ENCODE measurements at regions not wholly inside any gene's neighbourhood (a gene's known extent, or its start where the extent isn't known, plus 50 kb on each side); places are given as distances from the start of the nearest gene placed in this dataset.
A peak's percentile ranks its signal among the peaks of the same experiment; 100 is the strongest.
"Not testable (repeated sequence)": the region's sequence is repeated elsewhere in the genome, so short reads cannot be mapped to it uniquely, and the experiment has no call there.

- intact Hi-C loops (cut with micrococcal nuclease); ATAC-seq; DNase-seq: not testable (repeated sequence)
Observed at GRCh38 chr2:230637486-230637885, 75.2 kb upstream of the CAB39 start.

DNA sequence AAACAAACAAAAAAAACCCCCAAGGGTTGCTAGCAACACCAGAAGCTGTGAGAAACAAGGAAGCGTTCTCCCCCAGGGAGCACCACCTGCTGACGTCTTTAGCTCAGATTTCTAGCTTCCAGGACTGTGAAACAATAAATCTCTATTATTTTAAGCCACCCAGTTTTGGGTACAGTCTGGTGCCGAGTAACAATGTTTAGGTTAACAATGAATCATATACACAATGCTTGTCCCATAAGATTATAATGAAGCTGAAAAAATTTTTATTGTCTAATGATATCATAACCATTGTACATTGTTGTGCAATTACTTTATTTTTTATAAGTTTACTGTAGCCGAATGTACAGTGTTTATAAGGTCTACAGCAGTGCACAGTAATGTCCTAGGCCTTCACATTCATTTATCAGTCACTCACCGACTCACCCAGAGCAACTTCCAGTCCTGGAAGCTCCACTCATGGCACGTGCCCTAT lies 72.1 kb upstream of the CAB39 start:
- no peak for DNase-seq
- ATAC-seq, result no peak
- intact Hi-C loops (cut with micrococcal nuclease), result no loop called here

DNA sequence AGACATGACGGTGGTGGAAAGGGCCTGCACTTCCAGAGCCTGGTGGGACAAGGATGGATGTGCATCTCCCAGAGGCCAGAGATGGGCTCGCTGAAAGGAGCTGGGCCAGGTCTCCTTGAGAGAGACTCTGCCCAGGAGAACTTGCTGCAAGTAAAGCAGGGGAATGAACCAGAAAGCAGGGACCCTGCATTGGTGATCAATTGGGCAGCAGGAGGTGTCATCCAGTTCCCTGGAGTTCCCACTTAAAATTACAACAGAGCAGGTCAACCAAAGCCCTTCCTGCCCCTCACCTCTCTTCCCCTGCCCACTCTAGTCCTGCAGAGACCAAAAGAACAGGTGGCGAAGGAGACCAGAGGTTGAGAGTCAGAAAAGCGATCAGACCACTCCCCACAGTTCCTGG lies 69.7 kb upstream of the CAB39 start:
- no peak for ATAC-seq
- intact Hi-C loops (cut with micrococcal nuclease), result no loop called here
- no peak for DNase-seq

- ATAC-seq (peak; percentile 82), DNase-seq (no peak)
- intact Hi-C loops (cut with micrococcal nuclease), result no loop called here
Observed at GRCh38 chr2:230643576-230644291, 68.9 kb upstream of the CAB39 start.

- intact Hi-C loops (cut with micrococcal nuclease), result no loop called here
- no peak for DNase-seq
- ATAC-seq, result no peak
Observed at GRCh38 chr2:230644356-230644935, 68.2 kb upstream of the CAB39 start.

GRCh38 chr2:230648356-230648755 lies 64.3 kb upstream of the CAB39 start:
- intact Hi-C loops (cut with micrococcal nuclease), result no loop called here
- DNase-seq, result no peak
- ATAC-seq, result no peak

DNA sequence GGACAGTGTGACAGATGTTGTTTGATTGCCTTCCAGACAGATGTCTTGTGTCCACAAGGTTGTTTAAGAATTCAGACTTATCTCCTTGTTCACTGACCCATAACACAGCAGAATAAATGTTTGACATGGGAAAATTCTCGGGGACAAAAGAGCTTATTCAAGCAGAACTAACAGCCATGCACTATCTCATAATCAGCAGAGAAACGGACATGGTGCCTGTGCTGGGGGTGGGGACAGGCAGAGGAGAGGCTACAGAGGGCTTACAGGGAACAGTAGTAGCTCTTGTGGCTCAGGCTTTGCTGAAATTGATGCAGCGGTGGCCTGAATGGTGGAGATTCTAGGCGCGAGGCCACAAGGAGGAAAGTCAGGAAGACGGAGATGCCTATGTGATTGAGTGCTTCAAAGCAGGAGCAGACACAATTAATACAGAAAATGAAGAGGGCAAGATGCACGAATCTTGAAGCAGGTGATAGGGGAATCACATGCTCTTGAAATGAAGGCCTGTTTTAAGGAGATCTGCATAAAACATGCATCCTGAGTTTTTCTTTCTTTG lies 62.0 kb upstream of the CAB39 start:
- DNase-seq, result no peak
- ATAC-seq, result no peak
- intact Hi-C loops (cut with micrococcal nuclease), result no loop called here

GRCh38 chr2:230654057-230654456 lies 58.6 kb upstream of the CAB39 start:
- DNase-seq, result no peak
- ATAC-seq, result no peak
- intact Hi-C loops (cut with micrococcal nuclease), result no loop called here

GRCh38 chr2:230657462-230657861 lies 55.2 kb upstream of the CAB39 start:
- intact Hi-C loops (cut with micrococcal nuclease), result no loop called here
- ATAC-seq (no peak), DNase-seq (no peak)

GRCh38 chr2:230657906-230658305 lies 54.7 kb upstream of the CAB39 start:
- intact Hi-C loops (cut with micrococcal nuclease), result no loop called here

DNA sequence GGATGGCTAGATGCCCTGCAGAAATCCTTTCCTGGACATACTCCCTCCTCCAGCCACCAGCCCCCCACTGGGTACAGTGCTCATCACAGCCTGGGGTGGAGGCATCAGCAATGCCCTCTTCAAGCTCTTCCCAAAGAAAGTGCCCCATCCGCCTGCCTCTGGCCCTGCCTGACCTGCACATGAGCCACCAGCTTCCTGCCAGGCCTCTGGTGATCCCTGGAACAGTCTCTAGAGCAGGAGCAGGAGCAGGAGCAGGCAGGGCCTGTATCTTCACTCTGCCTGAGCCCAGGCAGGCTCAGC lies 54.1 kb upstream of the CAB39 start:
- ATAC-seq (no peak), DNase-seq (no peak)
- intact Hi-C loops (cut with micrococcal nuclease), result no loop called here

More at GRCh38 chr2:230657906-230658305, 54.7 kb upstream of the CAB39 start:
- ATAC-seq (no peak), DNase-seq (no peak)

DNA sequence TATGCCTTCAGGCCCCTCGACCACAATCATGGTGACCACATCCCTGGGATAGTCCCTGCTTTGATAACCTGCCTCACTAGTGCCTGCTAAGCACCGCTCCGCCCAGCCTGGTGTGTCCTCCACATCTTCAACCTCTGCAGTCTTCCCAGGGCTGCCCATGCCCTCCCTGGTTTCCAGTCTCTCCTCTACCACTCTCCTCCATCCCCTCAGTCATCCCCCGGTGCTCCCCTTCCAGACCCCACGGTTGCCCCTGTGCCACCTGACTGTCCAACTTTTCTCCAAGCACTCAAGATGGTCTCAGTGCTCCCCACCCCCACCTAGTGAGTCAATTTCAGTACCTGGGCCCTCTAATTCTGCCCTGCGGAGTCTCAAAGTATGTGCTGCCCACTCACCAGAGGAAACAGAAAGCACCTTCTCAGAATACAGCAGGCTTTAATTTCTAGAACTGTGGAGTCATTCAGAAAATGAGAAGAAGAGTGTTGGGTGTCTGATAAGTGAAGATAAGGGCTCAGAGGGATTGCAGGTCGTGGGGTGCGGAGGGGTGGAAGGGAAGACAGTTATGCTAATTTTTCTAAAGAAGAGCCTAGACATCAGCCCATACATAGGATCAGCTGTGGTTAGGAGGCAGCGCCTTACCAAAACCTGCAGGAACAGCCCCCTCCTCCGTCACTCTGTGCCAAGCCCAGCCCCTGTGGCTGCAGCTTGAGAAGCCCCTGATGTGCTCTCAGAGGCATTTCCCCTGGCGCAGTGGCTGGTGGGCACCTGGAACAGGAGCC lies 53.6 kb upstream of the CAB39 start:
- intact Hi-C loops (cut with micrococcal nuclease), result no loop called here
- ATAC-seq, result no peak
- DNase-seq, result no peak

DNA sequence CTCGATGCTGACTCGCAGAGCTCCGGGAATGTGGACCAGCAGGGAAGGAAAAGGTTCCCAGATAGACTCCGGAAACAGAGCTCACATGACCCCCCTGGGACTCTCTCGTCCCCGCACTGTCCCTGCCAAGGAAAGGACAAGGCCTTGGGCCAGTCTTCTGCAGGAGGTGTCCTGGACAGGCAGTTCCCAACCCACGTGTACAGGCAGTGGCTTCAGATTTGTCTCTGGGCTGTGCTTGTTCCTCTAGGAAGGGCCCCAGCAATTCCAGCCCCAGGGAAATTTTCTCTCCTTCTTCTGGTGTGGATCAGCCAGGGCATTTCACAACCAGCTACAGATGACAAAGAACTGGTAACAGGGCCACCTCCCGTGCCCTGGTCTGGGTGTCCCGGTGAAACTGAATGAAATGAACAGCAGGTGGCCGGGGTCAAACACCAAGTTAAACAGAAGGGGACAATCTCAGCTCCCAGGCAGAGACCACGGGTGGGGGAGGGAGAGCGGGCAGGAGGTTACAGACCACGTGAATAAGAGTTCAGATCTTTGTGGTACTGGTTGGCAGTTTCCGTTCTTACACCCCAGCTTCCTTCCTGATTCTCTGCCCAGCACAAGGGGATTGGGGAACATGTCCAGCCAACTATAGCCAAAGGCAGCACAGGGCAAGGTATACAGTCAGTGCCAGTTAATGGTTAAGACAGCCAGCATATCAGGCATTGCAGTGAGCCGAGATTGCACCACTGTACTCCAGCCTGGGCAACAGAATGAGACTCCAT lies 52.2 kb upstream of the CAB39 start:
- DNase-seq (peak; percentile 68), ATAC-seq (peak; percentile 70)
- intact Hi-C loops (cut with micrococcal nuclease), result no loop called here

- ATAC-seq, result no peak
- intact Hi-C loops (cut with micrococcal nuclease), result no loop called here
- no peak for DNase-seq
Observed at GRCh38 chr2:230661072-230661957, 51.3 kb upstream of the CAB39 start.
